GM19328 (cell line): ENCODE measurements at regions not wholly inside any gene's neighbourhood (a gene's known extent, or its start where the extent isn't known, plus 50 kb on each side); places are given as distances from the start of the nearest gene placed in this dataset.
"Not testable (repeated sequence)": the region's sequence is repeated elsewhere in the genome, so short reads cannot be mapped to it uniquely, and the experiment has no call there.

Experiments
- ATAC-seq: cut with Tn5 transposase; IDR thresholded peaks from one replicate; pipeline ENCODE4 v1.9.1; 2021; ENCODE audit warnings: mild to moderate bottlenecking, moderate library complexity; ENCODE audit not compliant: unreplicated experiment

DNA sequence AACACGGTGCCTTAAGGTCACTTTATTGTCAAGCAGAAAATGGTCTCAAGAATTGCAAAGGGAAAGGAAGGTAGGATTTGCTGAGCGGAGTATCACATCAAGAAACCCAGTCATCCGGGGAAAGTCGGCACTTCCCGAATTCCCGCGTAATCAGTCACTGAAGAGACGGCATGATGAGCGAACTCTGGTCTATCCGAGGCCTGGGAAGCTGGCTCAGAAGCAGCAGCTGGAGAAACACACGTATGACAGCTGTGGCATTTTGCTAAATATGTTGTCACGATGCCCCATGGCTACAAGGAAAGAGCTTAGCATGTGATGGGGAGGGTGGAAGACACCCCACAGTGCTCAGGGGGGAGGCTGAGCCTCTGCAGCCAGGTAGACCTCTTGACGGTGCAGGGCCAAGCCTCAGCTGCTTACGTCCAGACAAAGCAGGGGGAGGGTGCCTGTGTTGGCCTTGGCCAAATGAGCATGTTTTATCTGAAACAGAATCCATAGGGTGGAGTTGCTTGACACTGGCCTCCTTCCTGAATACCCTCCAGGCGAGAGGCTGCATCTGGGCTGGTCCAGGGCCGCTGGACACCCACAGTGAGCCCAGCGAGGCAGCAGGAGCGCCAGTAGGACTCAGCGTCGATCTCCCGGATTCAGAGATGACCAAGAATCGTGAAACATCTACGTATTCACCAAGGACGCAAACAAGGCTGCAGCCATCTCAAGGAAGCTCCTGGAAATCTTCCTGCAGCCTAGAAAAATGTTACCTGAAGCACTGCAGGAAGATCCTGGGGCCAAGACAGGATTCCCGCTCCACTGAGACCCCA is 118.8 kb upstream of the AFDN start:
- ATAC-seq = no peak

DNA sequence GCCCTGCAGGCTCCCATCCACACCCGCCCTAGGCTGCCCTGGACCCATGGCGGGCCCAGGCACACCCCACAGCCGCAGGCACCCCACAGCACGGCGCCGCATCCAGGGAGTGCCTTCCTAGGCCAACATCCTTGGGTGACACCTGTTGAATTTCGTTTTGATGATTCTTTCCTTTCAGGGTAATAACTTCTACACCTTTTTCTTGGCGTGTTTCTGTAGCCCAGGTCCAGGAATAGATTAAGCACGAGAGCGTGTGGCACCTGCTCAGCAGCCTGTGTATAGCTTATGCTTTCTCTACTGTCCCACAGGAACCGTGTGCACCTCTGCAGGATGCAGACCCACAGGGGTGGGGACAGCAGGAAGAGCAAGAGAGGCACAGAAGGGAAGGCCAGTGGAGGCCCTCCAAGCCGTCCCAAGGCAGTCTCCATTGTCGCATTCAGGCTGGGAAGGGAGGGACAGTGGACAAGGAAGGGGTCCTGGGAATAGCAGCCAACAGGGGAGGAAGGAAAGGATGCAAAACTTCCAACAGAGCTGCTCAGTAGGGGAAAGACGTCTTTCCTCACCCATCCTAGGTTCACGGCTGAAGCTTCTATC is 118.1 kb upstream of the AFDN start:
- ATAC-seq = no peak

DNA sequence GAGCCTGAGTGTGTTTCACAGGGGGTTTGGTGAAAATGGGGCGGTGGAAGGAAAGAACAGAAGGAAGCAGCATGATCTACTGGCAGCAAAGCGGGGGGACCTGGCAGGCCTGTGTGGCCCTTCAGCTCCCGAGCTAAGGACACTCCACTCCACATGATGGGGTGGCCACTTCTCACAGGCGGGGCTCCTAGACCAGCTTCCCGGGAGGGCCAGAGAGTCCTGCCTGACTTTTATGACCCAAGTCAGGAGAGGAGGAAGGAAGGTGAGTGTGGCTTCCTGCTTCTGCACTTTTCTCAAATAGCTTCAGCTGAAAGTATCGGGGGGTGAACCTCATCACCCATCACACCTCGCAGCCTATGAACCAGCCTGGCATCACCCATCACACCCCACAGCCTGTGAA is 117.5 kb upstream of the AFDN start:
- ATAC-seq = no peak

DNA sequence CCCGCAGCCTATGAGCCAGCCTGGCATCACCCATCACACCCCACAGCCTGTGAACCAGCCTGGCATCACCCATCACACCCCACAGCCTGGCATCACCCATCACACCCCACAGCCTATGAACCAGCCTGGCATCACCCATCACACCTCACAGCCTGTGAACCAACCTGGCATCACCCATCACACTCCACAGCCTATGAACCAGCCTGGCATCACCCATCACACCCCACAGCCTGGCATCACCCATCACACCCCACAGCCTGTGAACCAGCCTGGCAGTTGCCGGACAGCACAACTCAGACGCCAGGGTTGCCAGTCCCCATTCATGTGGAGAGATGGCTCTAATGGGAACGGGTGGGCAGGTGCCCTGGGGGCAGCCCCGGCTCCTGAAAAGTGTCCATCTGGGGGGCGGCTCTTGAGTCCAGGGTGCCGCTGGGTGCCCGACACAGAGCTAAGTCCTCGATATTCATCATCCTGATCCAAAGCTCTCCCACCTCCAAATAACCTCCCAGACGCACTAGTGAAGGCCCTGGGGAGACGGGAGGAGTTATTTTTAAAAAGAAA is 116.9 kb upstream of the AFDN start:
- not testable (repeated sequence) for ATAC-seq

DNA sequence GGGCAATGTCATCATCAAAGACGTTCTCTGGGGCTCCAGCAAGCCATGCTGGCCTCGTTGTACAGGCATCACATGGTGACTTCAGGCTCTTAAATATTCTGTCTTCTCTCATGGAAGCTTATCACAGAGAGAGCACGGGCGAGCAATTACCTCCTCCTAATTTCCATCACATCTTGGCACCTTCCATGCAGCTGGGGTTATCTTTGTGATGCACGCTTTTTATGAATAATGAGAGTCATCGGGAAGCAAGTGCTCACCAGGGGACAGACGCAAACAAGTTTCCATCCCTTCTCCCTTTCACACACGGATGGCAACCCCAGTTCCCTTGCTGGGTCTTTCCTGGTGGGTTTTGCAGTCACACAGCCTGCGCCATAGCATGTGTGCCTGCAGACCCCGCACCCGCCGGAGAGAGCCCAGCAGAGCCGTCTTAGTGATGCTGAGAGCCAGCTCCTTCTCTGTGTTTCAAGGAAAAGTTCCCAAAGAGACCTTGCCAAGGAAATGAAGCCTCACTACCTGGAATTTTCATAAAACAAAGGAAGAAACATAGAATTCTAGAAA is 116.3 kb upstream of the AFDN start:
- ATAC-seq = no peak

DNA sequence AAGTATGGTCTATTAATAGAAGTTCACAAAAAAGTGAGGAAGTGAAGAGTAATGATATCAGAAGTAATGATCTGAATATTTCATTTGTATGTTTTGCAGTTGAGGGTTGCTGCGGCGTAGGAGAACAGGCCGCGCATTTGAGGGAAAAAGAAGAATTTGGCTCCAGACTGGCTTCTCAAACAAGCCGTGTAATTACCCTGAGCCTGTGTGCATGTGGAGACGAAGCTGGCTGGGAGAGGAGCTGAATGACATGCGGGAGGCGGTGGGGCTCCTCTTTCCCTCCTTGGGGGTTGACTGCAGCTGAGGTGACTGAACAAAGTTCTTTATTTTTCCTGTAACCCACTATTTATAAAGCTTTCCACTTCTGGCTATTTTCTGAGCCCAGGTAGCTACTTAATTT is 115.5 kb upstream of the AFDN start:
- no peak for ATAC-seq

DNA sequence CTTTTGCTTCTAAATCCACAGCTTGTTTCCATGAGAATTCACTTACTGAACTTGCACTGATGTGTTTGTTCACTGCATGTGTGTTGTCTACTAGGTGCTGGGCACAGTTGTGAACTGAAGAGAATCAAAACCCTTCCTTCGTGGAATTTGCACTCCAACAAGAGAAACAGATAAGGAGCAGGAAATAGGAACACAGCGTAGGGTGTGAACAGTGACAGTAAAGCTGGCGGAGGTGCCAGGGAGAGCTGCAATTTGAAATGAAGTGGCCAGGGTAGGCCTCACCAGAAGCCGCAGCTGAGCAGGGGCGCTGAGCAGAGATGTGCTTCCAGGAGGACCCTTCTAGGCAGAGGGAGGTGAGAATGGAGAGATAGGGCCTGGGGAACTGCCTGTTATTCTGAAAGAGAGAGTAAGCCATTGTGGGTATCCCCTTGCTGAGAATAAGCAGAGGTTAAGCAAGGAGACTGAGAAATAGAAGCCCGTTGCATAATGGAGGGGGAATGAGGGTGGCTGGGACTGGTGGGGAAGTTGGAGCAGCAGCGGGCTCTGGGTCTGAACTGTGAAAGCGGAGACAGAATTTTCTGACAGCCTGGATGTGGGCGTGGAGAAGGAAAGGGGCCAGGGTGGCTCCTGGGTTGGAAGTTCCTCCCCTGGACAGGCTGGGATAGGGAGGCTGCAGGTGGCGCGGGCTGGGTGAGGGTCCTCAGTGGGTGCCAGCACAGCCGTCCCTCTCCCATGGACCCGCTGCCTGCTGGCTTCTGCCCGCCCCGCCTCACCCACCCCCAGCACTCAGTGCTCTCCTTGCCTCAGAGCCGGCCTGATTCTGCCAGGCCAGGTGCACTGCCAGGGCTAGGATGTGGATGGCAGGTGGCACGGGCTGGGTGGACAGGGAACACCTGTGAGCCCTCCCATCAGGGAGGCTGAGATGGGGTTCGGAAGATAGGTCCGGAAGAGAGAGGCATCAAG is 114.7 kb upstream of the AFDN start:
- no peak for ATAC-seq

DNA sequence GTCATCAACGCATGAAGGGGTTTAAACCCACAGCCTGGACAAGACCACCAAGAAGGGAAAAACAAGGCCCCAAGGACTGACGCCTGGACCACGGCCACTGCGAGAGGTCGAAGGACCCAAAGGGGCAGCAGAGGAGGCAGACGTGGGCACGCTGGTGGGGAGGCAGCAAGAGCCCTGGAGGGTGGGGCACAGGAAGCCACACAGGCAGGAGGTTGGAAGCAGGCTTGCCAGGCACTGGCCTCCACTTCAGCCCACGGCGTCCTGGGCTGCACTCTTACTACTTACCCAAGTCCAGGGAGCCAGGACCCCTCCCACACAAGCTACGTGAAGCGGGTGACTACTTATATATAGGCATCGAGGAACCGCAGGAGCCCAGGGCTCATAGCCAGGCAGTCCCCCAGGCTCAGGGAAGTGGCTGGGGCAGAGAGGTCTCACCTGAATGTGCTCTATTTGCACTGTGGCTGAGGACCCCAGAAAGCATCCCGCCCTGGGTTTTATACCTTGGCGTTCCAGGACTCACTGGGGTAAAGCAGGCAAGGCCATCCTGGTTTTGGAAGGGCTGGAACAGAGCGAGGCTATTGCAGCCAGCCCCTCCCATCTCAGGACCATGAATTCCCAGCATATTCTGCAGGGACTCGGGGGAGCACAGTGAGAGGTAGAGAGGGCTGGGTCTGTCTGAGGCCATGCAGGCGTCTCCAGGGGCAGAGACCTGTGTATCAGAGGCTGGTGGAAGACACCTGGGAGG is 113.8 kb upstream of the AFDN start:
- ATAC-seq = no peak

DNA sequence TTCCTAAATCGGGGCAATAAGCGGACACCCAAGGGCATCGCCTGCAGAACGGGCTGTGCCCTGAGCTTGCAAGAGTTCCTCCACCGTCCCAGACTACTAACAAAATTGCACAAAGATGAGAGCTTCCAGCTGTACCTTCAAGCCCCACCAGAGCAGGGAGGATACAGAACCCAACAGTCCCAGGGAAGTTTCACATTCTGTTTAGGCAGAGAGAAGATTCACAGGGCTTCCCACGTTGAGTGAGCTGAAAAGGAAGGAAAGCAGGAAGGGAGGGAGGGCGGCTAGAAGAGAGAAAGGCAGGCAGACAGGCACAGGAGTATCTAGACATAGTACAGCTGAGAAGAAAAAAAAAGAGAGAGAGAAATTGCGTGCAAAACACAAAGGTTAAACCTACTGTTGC is 112.6 kb upstream of the AFDN start:
- no peak for ATAC-seq

DNA sequence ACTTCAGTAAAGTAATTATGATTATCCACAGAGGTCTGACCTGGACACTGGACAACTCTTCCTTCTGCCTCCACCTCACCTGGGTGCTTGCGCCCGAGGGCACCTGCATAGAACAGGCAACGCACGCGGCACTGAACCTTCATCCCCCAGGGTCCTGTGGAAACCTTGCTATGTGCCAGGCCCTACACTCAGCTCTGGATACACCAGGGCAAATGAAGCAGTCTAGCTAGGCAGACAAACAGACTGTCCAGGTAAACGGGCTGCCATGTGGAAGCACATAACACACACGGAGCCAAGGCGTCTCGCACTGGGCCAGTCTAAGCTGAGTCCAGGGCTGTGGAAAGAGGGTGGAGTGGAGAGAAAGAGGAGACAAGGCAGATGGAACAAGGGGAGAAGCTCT is 109.3 kb upstream of the AFDN start:
- ATAC-seq = no peak

DNA sequence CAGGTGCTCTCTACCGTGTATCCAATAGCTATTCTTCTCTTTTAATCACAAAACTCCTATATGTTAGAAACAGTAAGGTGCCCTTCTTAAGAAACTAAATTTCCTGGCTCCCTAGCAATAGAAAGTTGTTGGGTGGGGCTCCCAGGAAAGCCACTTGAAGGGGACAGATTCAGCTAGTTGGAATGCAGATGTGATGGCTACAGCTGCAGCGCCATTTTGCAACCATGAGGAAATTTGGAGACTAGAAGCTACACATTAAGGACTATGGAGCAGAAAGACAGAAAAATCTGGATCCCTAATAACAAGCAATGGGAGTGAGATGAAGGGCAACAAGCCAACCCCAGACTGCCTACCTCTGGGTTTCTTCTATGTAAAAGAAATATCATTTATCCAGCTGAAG is 108.8 kb upstream of the AFDN start:
- no peak for ATAC-seq

DNA sequence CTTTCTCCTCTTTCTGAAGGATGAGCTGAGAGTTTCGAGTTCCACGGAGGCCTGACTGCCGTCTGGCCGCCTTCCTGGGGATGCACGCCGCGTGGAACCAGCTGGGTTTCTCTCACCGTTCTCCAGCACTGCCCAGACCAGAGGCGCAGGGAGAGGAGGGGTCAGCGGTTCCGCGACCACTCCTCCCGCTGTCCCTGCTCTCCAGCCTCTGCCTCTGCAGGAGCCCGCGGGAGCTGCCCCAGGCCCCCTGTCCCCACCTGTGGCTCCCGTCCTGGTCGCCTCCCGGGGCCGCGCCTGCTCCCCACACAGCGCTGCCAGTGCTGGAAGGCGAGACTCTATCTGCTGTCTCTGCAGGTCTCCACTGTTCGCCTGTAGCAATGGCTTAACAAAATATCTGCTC is 106.8 kb upstream of the AFDN start:
- no peak for ATAC-seq

DNA sequence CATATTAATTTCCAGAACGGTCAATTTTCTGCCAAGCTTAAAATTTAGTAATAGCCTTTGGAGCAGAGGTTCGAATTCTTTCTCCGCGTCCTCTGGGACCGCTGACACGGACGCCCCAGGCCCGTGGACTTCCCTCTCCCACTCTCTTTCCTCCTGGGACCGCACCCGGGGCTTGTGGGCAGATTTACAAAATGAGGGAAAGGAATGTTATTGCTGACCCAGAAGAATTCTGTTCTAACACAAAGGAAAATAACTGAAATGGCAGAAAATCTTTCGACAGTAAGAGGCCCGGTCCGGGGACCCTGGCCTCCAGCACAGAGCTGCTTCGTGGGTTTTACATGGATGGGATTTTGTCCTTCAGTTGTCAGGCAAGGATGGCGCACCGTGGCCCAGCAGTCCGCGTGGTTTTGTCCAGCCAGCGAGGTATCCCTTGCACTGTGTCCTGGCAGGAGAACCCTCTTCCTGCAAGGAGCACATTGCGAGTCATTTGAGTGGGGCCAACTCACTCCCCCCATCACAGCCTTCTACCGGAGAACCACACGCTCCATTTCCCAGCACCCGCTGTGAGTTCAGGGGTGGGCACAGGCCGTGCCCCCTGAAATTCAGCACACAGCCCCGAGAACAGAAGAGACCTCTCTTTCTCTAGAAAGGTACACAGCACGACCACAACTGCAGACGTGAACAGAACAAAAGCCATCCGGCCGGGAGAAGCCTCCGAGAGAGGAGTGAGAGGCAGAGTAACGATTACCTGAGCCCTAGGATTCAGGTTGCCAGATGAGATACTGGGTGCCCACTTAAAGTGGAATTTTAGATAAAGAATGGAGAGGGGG is 106.0 kb upstream of the AFDN start:
- no peak for ATAC-seq

DNA sequence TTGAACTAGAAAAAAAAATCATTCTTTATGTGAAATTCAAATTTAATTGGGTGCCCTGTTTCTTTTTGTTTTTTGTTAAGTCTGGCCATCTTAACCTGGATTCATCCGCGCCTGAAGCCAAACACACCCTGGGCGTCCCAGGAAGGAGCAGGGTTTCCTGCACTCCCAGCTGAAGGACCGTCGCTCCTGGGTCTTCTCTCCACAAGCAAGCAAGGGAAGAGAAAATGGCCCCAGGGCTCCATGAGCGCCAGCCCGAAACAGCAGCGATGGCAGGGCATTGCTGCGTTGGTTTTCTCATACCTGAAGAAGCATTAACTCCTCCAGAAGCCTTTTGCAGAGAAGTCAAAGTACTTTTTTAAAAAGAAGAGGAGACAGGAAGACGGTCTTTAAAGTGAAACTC is 105.4 kb upstream of the AFDN start:
- no peak for ATAC-seq

DNA sequence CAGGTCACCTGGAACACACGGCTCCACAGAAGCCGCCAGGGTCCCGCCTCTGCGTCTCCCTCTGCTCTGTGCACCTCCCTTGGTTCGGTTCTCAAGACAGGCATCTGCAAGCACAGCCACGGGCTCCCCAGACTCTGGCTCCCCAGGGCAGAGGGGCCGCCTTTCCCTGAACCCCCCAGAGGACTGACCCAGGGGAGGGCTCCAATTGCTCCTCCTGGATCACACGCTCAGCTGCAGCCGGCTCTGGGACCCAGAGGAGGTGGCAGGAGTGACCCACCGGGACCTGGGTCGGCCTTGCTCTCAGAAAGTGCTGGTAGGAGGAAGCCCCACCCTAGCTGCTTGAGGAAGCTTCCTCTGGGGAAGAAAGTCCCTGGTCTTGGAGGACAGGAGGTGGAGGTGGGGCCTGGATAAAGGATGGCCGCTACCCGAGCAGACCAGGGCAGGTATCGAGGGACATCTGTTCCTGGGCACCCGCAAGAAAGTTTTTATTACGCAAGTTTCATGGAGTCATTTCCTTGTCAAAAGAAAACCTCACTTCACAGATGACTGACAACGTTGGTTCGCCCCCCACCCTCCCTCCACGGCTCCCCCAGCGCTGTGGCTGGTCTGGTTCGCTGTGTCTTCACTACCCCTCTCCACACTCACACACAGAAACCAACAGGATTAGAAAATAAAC is 103.9 kb upstream of the AFDN start:
- no peak for ATAC-seq

DNA sequence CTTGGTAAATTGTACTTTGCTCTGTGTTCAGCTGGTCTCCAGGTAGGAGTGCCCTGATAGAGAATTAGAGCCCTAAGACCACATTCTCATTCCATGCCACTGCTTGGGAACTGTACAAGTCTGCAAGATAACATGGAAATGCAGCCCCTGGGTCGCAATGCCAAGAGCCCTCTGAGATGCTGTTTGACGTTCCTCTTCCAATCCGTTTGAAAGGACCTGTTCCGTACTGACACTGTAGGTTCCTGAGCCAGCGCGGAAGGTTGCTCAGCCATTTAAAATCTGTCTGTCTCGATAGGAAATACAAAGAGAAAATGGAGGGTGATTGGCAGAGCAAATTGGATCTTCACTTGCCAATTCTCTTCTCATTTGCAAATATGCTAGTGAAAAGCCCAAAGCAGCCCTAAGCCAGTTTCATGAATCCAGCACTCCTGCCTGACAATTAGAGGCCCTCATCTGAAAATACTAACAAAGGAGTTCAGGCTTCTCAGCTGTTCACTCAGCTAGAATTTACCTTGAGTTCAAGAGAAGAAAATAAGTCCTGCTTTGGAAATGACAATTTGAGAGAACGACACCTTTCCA is 100.6 kb upstream of the AFDN start:
- ATAC-seq = no peak

DNA sequence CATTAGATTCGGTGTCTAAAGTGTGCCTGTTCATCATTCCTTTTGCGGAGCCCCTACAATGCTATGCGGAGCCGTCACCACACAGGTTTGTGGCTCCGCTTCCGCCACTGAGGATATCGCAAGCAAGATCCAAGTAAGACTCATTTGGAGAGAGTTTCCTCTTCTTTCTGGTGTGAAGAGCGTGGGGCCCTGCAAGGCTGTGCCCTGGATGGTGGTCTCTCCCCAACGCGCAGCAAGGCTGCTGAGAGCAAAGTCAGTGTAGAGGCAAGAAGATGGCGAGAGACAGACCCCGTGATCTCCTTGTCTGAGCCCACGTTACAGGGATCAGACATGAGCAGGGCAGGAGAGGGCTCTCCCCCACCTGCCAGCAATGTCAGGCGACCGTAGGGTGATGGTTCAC is 96.3 kb upstream of the AFDN start:
- no peak for ATAC-seq

DNA sequence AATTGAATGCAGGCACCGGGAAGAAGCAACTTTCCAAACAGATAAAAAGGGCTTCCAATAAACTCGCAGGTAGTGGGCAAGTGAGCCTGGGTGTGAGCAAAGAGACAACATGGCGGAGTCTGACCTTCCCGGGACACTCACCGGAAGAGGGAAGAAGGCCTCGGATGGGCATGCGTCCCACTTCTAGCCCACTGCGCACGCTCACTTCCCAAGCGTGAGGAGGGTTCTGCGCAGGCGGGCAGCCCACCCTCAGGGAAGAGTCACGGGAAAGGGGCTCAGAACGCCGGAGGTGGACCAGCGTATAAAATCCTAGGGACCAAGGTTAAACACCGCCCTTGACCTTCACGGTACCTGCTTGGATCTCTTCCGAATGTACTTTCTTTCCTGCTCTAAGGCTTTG is 95.5 kb upstream of the AFDN start:
- ATAC-seq = no peak
